Adrenal gland (tissue), 5 donors: ENCODE measurements at regions not wholly inside any gene's neighbourhood (a gene's known extent, or its start where the extent isn't known, plus 50 kb on each side); places are given as distances from the start of the nearest gene placed in this dataset.

Experiments used
- POLR2A ChIP-seq, 2 donors: fragments of 450-650 bp; IDR thresholded peaks; one replicate each; pipeline ENCODE4 v1.6.1; 2017; ENCODE audit warnings: antibody characterized with exemption in 2 of 2, mild to moderate bottlenecking in 2 of 2, moderate library complexity in 1 of 2
- TF ChIP-seq, protein P1 (sequence below), 6 experiments: fragments of 450-650 bp in 4 of 6; fragments of 200-600 bp in 2 of 6; sonication (generic) in 1 of 6; IDR thresholded peaks; 1 replicate in 5 of 6; 2 replicates in 1 of 6; pipeline versions ENCODE4 v1.5.1 to v1.8.0; 2016 to 2021; ENCODE audit warnings: antibody characterized with exemption in 6 of 6, mild to moderate bottlenecking in 2 of 6, moderate library complexity in 1 of 6
- donor health status: DM: no; HTN: no; CAD: no.

DNA sequence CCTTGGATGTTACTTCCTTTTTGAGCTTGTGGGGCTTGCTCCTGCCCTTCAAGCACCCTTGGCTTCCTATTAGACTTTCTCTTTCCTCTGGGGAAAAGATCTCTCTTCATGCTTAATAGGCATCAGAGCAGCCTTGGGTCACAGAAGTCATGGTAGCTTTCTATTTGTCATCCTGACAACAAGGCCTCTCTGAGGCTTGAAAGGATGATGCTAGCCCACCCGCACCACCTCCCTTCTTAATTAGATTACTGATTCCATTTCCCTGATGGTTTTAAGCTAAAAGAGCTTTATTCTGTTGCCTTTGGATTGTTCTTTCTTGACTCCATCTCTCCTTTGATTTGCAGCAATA, 435.5 kb upstream of the TPM1 start:
- TF ChIP-seq, protein P1, sequence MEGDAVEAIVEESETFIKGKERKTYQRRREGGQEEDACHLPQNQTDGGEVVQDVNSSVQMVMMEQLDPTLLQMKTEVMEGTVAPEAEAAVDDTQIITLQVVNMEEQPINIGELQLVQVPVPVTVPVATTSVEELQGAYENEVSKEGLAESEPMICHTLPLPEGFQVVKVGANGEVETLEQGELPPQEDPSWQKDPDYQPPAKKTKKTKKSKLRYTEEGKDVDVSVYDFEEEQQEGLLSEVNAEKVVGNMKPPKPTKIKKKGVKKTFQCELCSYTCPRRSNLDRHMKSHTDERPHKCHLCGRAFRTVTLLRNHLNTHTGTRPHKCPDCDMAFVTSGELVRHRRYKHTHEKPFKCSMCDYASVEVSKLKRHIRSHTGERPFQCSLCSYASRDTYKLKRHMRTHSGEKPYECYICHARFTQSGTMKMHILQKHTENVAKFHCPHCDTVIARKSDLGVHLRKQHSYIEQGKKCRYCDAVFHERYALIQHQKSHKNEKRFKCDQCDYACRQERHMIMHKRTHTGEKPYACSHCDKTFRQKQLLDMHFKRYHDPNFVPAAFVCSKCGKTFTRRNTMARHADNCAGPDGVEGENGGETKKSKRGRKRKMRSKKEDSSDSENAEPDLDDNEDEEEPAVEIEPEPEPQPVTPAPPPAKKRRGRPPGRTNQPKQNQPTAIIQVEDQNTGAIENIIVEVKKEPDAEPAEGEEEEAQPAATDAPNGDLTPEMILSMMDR (IDR thresholded peaks at IDR 0.05): no peak
- no peak for TF ChIP-seq POLR2A (IDR thresholded peaks at IDR 0.05)
